Left colon (tissue), 2 donors: ENCODE measurements at regions not wholly inside any gene's neighbourhood (a gene's known extent, or its start where the extent isn't known, plus 50 kb on each side); places are given as distances from the start of the nearest gene placed in this dataset.
"Not testable (repeated sequence)": the region's sequence is repeated elsewhere in the genome, so short reads cannot be mapped to it uniquely, and the experiment has no call there.

Experiments
- ATAC-seq: fragments of 200-7000 bp; cut with Tn5 transposase; one replicate; pipeline ENCODE4 v1.9.1; 2020; ENCODE audit warnings: mild to moderate bottlenecking, moderate library complexity
- DNase-seq, 2 donors: peaks; one replicate each; pipeline ENCODE4 v3.0.0-alpha.2; 2020
- intact Hi-C, 2 donors: fragments of 100-400 bp; cut with DNase I in 1 of 2; cut with micrococcal nuclease in 1 of 2; formaldehyde crosslinking; loops; one replicate each; pipeline versions ENCODE4 v1.11.2 to v1.14.0; 2022; cut with DNase I, micrococcal nuclease
- donor health status: DM: no; HTN: no; CAD: no.
- donor health status: DM: yes; HTN: yes; CAD: no.

GRCh38 chr10:56003555-56003954, 357.5 kb downstream of the ZWINT start:
- DNase-seq, result no peak
- ATAC-seq, result no peak
- intact Hi-C loops, result no loop called here

- intact Hi-C loops, result no loop called here
- no peak for DNase-seq
- no peak for ATAC-seq
Observed at GRCh38 chr10:55989188-55989587, 371.9 kb downstream of the ZWINT start.

- ATAC-seq (no peak), DNase-seq (no peak)
- intact Hi-C loops, result no loop called here
Observed at GRCh38 chr10:55979203-55979602, 381.9 kb downstream of the ZWINT start.

- ATAC-seq (no peak), DNase-seq (no peak)
- intact Hi-C loops, result no loop called here
Observed at GRCh38 chr10:55966101-55966500, 395.0 kb downstream of the ZWINT start.

GRCh38 chr10:55943403-55943802, 417.7 kb downstream of the ZWINT start:
- ATAC-seq (no peak), DNase-seq (no peak)
- intact Hi-C loops, result no loop called here

- intact Hi-C loops, result no loop called here
- ATAC-seq, result no peak
- DNase-seq, result no peak
Observed at GRCh38 chr10:55929291-55929690, 431.8 kb downstream of the ZWINT start.

- ATAC-seq, intact Hi-C loops, DNase-seq: not testable (repeated sequence)
Observed at GRCh38 chr10:55899472-55900147, 461.4 kb downstream of the ZWINT start.

GRCh38 chr10:55897490-55897921, 463.6 kb downstream of the ZWINT start:
- DNase-seq (no peak), ATAC-seq (no peak)
- intact Hi-C loops, result no loop called here

GRCh38 chr10:55892276-55892675, 468.8 kb downstream of the ZWINT start:
- intact Hi-C loops, result no loop called here
- no peak for ATAC-seq
- DNase-seq, result no peak

GRCh38 chr10:55881588-55881987, 479.5 kb downstream of the ZWINT start:
- no peak for DNase-seq
- no peak for ATAC-seq
- intact Hi-C loops, result no loop called here

GRCh38 chr10:55873485-55873884, 487.6 kb downstream of the ZWINT start:
- ATAC-seq, result no peak
- intact Hi-C loops, result no loop called here

GRCh38 chr10:55870186-55870585, 490.9 kb downstream of the ZWINT start:
- intact Hi-C loops, result no loop called here
- no peak for ATAC-seq
- DNase-seq, result no peak

More at GRCh38 chr10:55873485-55873884, 487.6 kb downstream of the ZWINT start:
- no peak for DNase-seq

- intact Hi-C loops, result no loop called here
- no peak for ATAC-seq
- no peak for DNase-seq
Observed at GRCh38 chr10:55867848-55868247, 493.2 kb downstream of the ZWINT start.

- no peak for DNase-seq
- no peak for ATAC-seq
- intact Hi-C loops, result no loop called here
Observed at GRCh38 chr10:55858730-55859129, 502.3 kb downstream of the ZWINT start.

- ATAC-seq (no peak), DNase-seq (no peak)
- intact Hi-C loops, result no loop called here
Observed at GRCh38 chr10:55852900-55853299, 508.2 kb downstream of the ZWINT start.

- intact Hi-C loops, result no loop called here
- ATAC-seq, result no peak
- no peak for DNase-seq
Observed at GRCh38 chr10:55837273-55837672, 523.8 kb downstream of the ZWINT start.

- intact Hi-C loops, result no loop called here
- ATAC-seq, result no peak
- DNase-seq, result no peak
Observed at GRCh38 chr10:55822096-55822495, 539.0 kb downstream of the ZWINT start.

GRCh38 chr10:55820478-55820877, 540.6 kb downstream of the ZWINT start:
- DNase-seq (no peak), ATAC-seq (no peak)
- intact Hi-C loops, result no loop called here

- DNase-seq, result no peak
- intact Hi-C loops, result no loop called here
- no peak for ATAC-seq
Observed at GRCh38 chr10:55820071-55820470, 541.0 kb downstream of the ZWINT start.

- no peak for ATAC-seq
- intact Hi-C loops, result no loop called here
- no peak for DNase-seq
Observed at GRCh38 chr10:55813451-55814170, 547.4 kb downstream of the ZWINT start.

GRCh38 chr10:55803055-55803454, 558.0 kb downstream of the ZWINT start:
- intact Hi-C loops, result no loop called here
- ATAC-seq (no peak), DNase-seq (no peak)
